GM13976 (cell line): ENCODE measurements at regions not wholly inside any gene's neighbourhood (a gene's known extent, or its start where the extent isn't known, plus 50 kb on each side); places are given as distances from the start of the nearest gene placed in this dataset.

Experiments used
- DNase-seq: peaks from one replicate; pipeline ENCODE4 v3.0.0; 2012; ENCODE audit warnings: low spot score
- in situ Hi-C: fragments of 300-500 bp; cut with MboI; formaldehyde crosslinking; loops from one replicate; pipeline ENCODE4 v1.12.0; 2022; ENCODE audit warnings: low sequenced_read_pairs, mixed read lengths, inconsistent platforms; ENCODE audit not compliant: unreplicated experiment
- TF ChIP-seq, protein P1 (sequence below): IDR thresholded peaks from 2 replicates; pipeline ENCODE4 v1.5.1; 2012; ENCODE audit warnings: borderline replicate concordance, mild to moderate bottlenecking; ENCODE audit not compliant: insufficient read depth; ENCODE audit errors: extremely low read depth, missing control alignments, control extremely low read depth

DNA sequence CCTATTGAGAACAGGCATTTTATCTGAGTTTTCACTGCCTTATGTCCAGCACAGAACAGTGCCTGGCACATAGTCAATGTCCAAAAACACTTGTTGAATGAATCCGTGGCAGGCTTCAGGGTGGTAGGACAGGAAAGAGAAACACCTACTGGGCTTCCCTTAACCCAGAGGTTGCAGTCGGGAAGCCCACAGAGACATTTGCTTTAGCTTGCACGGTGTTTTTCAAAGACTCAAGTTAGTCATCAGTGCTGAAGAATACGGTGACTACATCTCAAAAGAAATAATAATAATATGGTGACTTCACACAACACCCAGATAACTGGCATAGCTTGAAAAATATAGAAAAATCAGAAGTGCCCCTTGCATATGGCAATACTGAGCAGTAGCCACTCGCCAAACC is 160.4 kb downstream of the CD83 start:
- TF ChIP-seq, protein P1, sequence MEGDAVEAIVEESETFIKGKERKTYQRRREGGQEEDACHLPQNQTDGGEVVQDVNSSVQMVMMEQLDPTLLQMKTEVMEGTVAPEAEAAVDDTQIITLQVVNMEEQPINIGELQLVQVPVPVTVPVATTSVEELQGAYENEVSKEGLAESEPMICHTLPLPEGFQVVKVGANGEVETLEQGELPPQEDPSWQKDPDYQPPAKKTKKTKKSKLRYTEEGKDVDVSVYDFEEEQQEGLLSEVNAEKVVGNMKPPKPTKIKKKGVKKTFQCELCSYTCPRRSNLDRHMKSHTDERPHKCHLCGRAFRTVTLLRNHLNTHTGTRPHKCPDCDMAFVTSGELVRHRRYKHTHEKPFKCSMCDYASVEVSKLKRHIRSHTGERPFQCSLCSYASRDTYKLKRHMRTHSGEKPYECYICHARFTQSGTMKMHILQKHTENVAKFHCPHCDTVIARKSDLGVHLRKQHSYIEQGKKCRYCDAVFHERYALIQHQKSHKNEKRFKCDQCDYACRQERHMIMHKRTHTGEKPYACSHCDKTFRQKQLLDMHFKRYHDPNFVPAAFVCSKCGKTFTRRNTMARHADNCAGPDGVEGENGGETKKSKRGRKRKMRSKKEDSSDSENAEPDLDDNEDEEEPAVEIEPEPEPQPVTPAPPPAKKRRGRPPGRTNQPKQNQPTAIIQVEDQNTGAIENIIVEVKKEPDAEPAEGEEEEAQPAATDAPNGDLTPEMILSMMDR = no peak
- in situ Hi-C loops = no loop called here
- no peak for DNase-seq

DNA sequence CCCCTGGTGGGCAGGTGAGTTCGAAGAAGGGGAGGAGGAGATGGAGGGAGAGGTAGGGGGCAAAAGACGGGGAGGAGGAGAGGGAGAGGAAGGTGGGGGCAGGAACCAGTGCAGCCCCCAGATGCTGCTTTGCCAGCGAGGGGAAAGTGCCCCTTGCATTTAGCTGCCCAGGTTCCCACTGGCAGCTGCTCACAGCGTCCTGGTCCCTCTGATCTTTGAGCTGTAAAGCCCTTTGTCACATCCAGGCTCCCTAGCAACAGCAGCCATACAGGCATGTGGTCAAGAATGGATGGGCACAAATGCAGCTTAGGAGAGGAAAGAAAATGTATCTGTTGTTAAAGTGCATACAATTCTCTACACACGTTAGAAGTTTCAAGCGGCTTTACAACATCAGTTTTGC is 160.9 kb downstream of the CD83 start:
- DNase-seq = no peak
- in situ Hi-C loops = no loop called here
- TF ChIP-seq, protein P1 = no peak

DNA sequence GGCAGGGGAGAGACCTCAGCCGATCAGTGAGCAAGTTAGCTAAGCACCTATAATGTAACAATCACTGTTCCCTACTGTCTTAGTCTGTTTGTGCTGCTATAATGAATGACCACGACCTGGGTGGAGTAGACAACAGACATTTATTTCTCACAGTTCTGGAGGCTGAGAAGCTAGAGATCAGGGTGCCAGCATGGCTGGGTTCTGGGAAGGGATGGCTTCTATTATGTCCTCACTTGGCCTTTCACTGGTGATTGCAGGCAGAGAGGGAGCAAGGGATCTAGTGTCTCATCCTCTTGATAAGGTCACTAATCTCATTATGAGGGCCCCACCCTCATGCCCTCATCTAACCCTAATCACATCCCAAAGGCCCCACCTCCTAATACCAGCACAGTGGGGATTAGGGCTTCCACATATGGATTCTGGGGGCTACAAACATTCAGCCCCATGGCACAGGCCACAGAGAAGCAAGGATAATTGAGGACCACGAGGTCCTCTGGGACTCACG is 162.5 kb downstream of the CD83 start:
- in situ Hi-C loops = no loop called here
- TF ChIP-seq, protein P1 = no peak
- DNase-seq = no peak

DNA sequence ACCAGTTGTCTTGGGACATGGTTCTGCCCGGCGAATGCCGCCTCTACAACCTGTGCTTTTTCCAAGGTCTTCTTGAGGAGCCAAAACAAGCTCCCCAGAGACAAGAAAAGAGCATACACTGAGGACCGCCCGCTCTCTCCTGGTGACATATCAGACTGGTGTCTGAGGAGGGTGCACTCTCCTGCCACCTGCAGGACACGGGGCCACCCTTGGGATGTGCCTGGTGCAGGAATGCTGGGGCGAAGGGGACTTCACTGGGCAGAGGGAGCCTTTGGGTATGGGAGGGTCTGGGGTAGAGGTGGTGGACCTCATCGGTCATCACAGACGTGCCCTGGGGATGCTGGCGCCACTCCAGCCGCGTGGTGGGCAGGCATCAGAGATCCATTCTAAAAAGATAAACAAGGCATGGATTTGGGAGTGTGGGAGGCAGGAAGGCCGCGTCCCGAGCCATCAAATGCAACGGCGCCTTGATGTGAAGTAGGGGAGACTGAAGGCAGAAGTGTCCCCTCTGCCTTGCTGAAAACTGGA is 163.3 kb downstream of the CD83 start:
- DNase-seq = no peak

DNA sequence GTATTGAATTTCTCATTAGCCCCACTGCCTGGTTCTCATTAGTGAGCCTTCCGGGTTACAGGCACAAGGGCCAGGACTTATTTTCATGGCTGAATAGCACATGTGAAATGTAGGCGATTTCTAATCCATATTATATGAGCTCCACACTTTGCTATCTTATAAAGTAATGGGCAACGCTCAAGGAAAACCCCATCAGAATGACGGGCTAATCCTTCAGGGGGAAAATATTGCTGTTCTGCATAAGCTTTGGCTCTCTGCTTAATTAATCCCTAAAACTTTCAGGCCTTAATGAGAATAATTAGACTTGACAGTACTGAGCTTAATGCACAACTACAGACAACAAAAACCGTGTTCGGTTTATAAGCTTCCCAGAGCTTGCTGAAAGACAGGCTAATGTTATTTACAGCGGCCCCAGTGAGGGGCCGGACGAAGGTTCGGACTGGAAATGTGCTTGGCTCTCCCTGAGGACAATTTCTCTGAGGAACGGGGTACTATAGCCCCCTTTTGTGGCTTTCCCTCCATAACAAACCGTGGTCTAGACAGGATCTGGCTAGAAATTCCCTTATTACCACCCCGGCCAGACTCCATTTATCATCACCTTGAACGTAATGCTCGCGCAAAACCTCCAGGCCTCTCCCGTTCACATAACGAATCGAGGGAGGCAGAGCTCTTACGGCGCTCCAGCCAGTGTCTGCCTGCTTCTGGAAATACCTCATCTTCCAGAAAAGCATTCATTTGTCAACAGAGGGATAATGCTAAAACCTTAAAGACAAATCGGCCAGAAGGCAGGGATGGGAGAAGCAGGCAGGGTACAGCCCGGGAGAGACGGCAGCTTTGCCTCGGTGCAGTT is 164.5 kb downstream of the CD83 start:
- in situ Hi-C loops = no loop called here
- DNase-seq = no peak

More for the DNA sequence above, 163.3 kb downstream of the CD83 start:
- TF ChIP-seq, protein P1 = no peak
- in situ Hi-C loops = no loop called here

DNA sequence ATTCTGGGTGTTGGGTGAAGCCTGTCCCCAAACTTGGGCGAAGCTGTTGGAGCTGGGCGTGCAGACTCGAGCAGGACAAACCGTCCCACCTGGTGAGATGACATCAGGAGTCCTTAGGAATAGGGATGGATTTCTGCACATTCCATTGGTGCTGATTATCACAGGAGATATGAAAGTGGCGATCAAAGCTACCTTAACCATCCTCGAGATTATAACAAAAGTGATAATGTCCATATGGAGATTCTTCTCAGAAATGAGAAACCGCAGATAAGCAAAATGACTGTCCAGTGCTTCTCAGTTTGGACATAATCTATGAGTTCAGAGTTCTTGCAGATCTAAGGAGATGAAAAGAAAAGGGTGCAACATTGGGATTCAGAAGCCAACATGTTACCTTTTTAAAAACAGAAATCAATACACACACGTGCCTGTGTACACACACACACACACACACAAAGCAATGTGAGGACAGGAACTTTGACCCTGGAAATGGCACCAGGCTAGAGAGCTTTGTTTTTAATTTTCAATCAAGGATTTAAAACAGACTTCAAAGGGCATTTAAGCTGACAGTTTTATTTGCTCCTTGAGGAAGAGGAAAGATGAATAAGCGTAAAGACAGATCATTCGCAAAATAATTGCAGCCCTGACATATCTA is 165.4 kb downstream of the CD83 start:
- TF ChIP-seq, protein P1 = no peak
- DNase-seq = no peak
- in situ Hi-C loops = no loop called here

More for the DNA sequence above, 164.5 kb downstream of the CD83 start:
- TF ChIP-seq, protein P1 = no peak
